ENCODE measurements at regions not wholly inside any gene's neighbourhood (a gene's known extent, or its start where the extent isn't known, plus 50 kb on each side); places are given as distances from the start of the nearest gene placed in this dataset.

GRCh38 chr1:98253145-98253544 lies 332.3 kb upstream of the DPYD start:
- no peak for TF ChIP-seq BHLHE40 (IDR thresholded peaks at IDR 0.05; ENCODE audit: low read depth, low read length)
- TF ChIP-seq CTCF (IDR thresholded peaks at IDR 0.05): no peak
- TF ChIP-seq CBX2 (IDR thresholded peaks at IDR 0.05; ENCODE audit: borderline replicate concordance, low read depth): no peak
- TF ChIP-seq SREBF2 (IDR thresholded peaks at IDR 0.05): no peak
- TF ChIP-seq USF2 (IDR thresholded peaks at IDR 0.05): no peak
- TF ChIP-seq REST (IDR thresholded peaks at IDR 0.05): no peak
- no peak for TF ChIP-seq HES2 (IDR thresholded peaks at IDR 0.05)
- no peak for TF ChIP-seq SMC3 (IDR thresholded peaks at IDR 0.05)
- no peak for TF ChIP-seq JUN (IDR thresholded peaks at IDR 0.05)
